WTC11 (cell line): ENCODE measurements at regions not wholly inside any gene's neighbourhood (a gene's known extent, or its start where the extent isn't known, plus 50 kb on each side); places are given as distances from the start of the nearest gene placed in this dataset.

ENCODE experiments used
- ATF2 ChIP-seq: sonication (generic); formaldehyde crosslinking; IDR thresholded peaks from 2 replicates; pipeline ENCODE4 v1.8.1; 2022; ENCODE audit warnings: low read depth, missing genetic modification reagents, borderline replicate concordance
- ATF6 ChIP-seq: sonication (generic); formaldehyde crosslinking; IDR thresholded peaks from 2 replicates; pipeline ENCODE4 v1.8.1; 2023; ENCODE audit warnings: mild to moderate bottlenecking, missing genetic modification reagents
- CDX4 ChIP-seq: fragments of 250-450 bp; sonication (Bioruptor Pico); IDR thresholded peaks from 2 replicates; pipeline ENCODE4 v1.9.0; 2021; ENCODE audit warnings: moderate library complexity, mild to moderate bottlenecking, inconsistent platforms, borderline replicate concordance
- CREB1 ChIP-seq: sonication (generic); formaldehyde crosslinking; IDR thresholded peaks from 2 replicates; pipeline ENCODE4 v1.8.0; 2023; ENCODE audit warnings: mild to moderate bottlenecking, missing genetic modification reagents
- E2F1 ChIP-seq: sonication (generic); formaldehyde crosslinking; IDR thresholded peaks from 2 replicates; pipeline ENCODE4 v1.8.0; 2022; ENCODE audit warnings: mild to moderate bottlenecking, missing genetic modification reagents
- ELF4 ChIP-seq: sonication (generic); formaldehyde crosslinking; IDR thresholded peaks from 2 replicates; pipeline ENCODE4 v1.8.1; 2022; ENCODE audit warnings: low read depth, mild to moderate bottlenecking, moderate library complexity, missing genetic modification reagents
- ERG ChIP-seq: fragments of 250-450 bp; sonication (Bioruptor Pico); IDR thresholded peaks from 2 replicates; pipeline ENCODE4 v1.8.0; 2021; ENCODE audit warnings: mild to moderate bottlenecking
- ESRRA ChIP-seq: sonication (generic); formaldehyde crosslinking; IDR thresholded peaks from 2 replicates; pipeline ENCODE4 v1.8.1; 2022; ENCODE audit warnings: mild to moderate bottlenecking, missing genetic modification reagents, borderline replicate concordance
- FOXP4 ChIP-seq: sonication (generic); formaldehyde crosslinking; IDR thresholded peaks from 2 replicates; pipeline ENCODE4 v1.8.0; 2022; ENCODE audit warnings: mild to moderate bottlenecking, missing genetic modification reagents
- IRF2 ChIP-seq: sonication (generic); formaldehyde crosslinking; IDR thresholded peaks from 2 replicates; pipeline ENCODE4 v1.8.0; 2022; ENCODE audit warnings: low read depth, missing genetic modification reagents, borderline replicate concordance
- KAT7 ChIP-seq: sonication (generic); formaldehyde crosslinking; IDR thresholded peaks from 2 replicates; pipeline ENCODE4 v1.8.1; 2023; ENCODE audit warnings: missing genetic modification reagents, mild to moderate bottlenecking, borderline replicate concordance
- SMAD4 ChIP-seq: sonication (generic); formaldehyde crosslinking; IDR thresholded peaks from 2 replicates; pipeline ENCODE4 v1.8.0; 2022; ENCODE audit warnings: mild to moderate bottlenecking, missing genetic modification reagents
- SP1 ChIP-seq: sonication (generic); formaldehyde crosslinking; conservative IDR thresholded peaks from 2 replicates; pipeline ENCODE4 v1.8.1; 2022; ENCODE audit warnings: missing genetic modification reagents
- TEAD4 ChIP-seq: sonication (generic); formaldehyde crosslinking; IDR thresholded peaks from 2 replicates; pipeline ENCODE4 v1.8.0; 2022; ENCODE audit warnings: mild to moderate bottlenecking, missing genetic modification reagents
- USF2 ChIP-seq: sonication (generic); formaldehyde crosslinking; IDR thresholded peaks from 2 replicates; pipeline ENCODE4 v1.8.1; 2023; ENCODE audit warnings: mild to moderate bottlenecking, missing genetic modification reagents, moderate library complexity
- ZBTB21 ChIP-seq: sonication (generic); formaldehyde crosslinking; IDR thresholded peaks from 2 replicates; pipeline ENCODE4 v1.8.1; 2023; ENCODE audit warnings: mild to moderate bottlenecking, missing genetic modification reagents, borderline replicate concordance
- ZMAT4 ChIP-seq: fragments of 250-450 bp; sonication (Bioruptor Pico); IDR thresholded peaks from 2 replicates; pipeline ENCODE4 v1.9.0; 2021; ENCODE audit warnings: mild to moderate bottlenecking
- ZNF232 ChIP-seq: sonication (generic); formaldehyde crosslinking; IDR thresholded peaks from 2 replicates; pipeline ENCODE4 v1.8.0; 2022; ENCODE audit warnings: mild to moderate bottlenecking, missing genetic modification reagents
- ZNF263 ChIP-seq: sonication (generic); formaldehyde crosslinking; IDR thresholded peaks from 2 replicates; pipeline ENCODE4 v1.8.1; 2022; ENCODE audit warnings: low read depth, mild to moderate bottlenecking, moderate library complexity, missing genetic modification reagents
- ZNF416 ChIP-seq: fragments of 250-450 bp; sonication (Bioruptor Pico); IDR thresholded peaks from 2 replicates; pipeline ENCODE4 v1.9.0; 2021; ENCODE audit warnings: mild to moderate bottlenecking, inconsistent platforms
- ZNF425 ChIP-seq: fragments of 250-450 bp; sonication (Bioruptor Pico); conservative IDR thresholded peaks from 2 replicates; pipeline ENCODE4 v1.9.0; 2021; ENCODE audit warnings: mild to moderate bottlenecking
- ZNF532 ChIP-seq: fragments of 250-450 bp; sonication (Bioruptor Pico); IDR thresholded peaks from 2 replicates; pipeline ENCODE4 v1.9.0; 2021; ENCODE audit warnings: mild to moderate bottlenecking, borderline replicate concordance
- ZNF671 ChIP-seq: fragments of 250-450 bp; sonication (Bioruptor Pico); IDR thresholded peaks from 2 replicates; pipeline ENCODE4 v1.8.0; 2021; ENCODE audit warnings: mild to moderate bottlenecking

- TF ChIP-seq FOXP4 (CRISPR knock-in tag) (no peak), CDX4 (CRISPR knock-in tag) (no peak), ZNF232 (CRISPR knock-in tag) (no peak), TEAD4 (CRISPR knock-in tag) (no peak), ZNF671 (CRISPR knock-in tag) (peak; percentile 15; the same call in 1 of the 2 replicates), ZNF416 (CRISPR knock-in tag) (no peak), KAT7 (CRISPR knock-in tag) (no peak), ZNF532 (CRISPR knock-in tag) (peak; percentile 85; the same call in 1 of the 2 replicates), ZNF425 (CRISPR knock-in tag) (peak; percentile 77; the same call in 1 of the 2 replicates), SMAD4 (CRISPR knock-in tag) (no peak), E2F1 (CRISPR knock-in tag) (no peak), ESRRA (CRISPR knock-in tag) (no peak), USF2 (CRISPR knock-in tag) (no peak), CREB1 (CRISPR knock-in tag) (no peak), SP1 (CRISPR knock-in tag) (no peak), ELF4 (CRISPR knock-in tag) (no peak), ZMAT4 (0 out of 2 replicates have a peak, but pooled peaks have one; percentile 14), ZBTB21 (no peak), IRF2 (CRISPR knock-in tag) (no peak), ATF2 (CRISPR knock-in tag) (no peak), ZNF263 (CRISPR knock-in tag) (no peak), ERG (CRISPR knock-in tag) (peak; percentile 88; the same call in 1 of the 2 replicates), ATF6 (CRISPR knock-in tag) (no peak)
These were observed 1682.2 kb upstream of the AGA start (continued) for GRCh38 chr4:179124419-179124818.
